MM.1S (cell line): ENCODE measurements at regions not wholly inside any gene's neighbourhood (a gene's known extent, or its start where the extent isn't known, plus 50 kb on each side); places are given as distances from the start of the nearest gene placed in this dataset.

Experiments used
- DNase-seq: peaks from one replicate; pipeline ENCODE4 v3.0.0-alpha.2; 2015
- H2AFZ ChIP-seq: fragments of 300-600 bp; sonication (generic); 2 replicates; pipeline ENCODE4 v1.6.0; 2016; ENCODE audit warnings: antibody characterized with exemption, low read length
- H3F3A ChIP-seq: fragments of 300-600 bp; sonication (generic); 2 replicates; pipeline ENCODE4 v1.6.1; 2016; ENCODE audit warnings: mild to moderate bottlenecking, antibody characterized with exemption, low read length, moderate library complexity, mixed read lengths; ENCODE audit not compliant: insufficient read depth
- H3K27ac ChIP-seq: fragments of 300-600 bp; sonication (generic); 2 replicates; pipeline ENCODE4 v1.5.1; 2016; ENCODE audit warnings: mild to moderate bottlenecking, low read length
- H3K27me3 ChIP-seq: fragments of 300-600 bp; sonication (generic); replicated peaks from 2 replicates; pipeline ENCODE4 v1.6.0; 2016; ENCODE audit warnings: low read length; ENCODE audit not compliant: insufficient read depth
- H3K36me3 ChIP-seq: fragments of 300-600 bp; sonication (generic); replicated peaks from 2 replicates; pipeline ENCODE4 v1.6.1; 2016; ENCODE audit warnings: mild to moderate bottlenecking, low read length, mixed read lengths; ENCODE audit not compliant: insufficient read depth
- H3K4me1 ChIP-seq: fragments of 300-600 bp; sonication (generic); 2 replicates; pipeline ENCODE4 v1.6.1; 2016; ENCODE audit warnings: low read length, mixed read lengths
- H3K4me2 ChIP-seq: fragments of 300-600 bp; sonication (generic); 2 replicates; pipeline ENCODE4 v1.6.0; 2016; ENCODE audit warnings: low read depth, low read length
- H3K4me3 ChIP-seq: fragments of 300-600 bp; sonication (generic); 2 replicates; pipeline ENCODE4 v1.5.1; 2016; ENCODE audit warnings: low read length, mixed read lengths
- H3K79me2 ChIP-seq: fragments of 300-600 bp; sonication (generic); 2 replicates; pipeline ENCODE4 v1.6.1; 2016; ENCODE audit warnings: mixed run types, low read length, mixed read lengths
- H3K9ac ChIP-seq: fragments of 300-600 bp; sonication (generic); 2 replicates; pipeline ENCODE4 v1.6.1; 2016; ENCODE audit warnings: low read length, mixed read lengths
- H3K9me2 ChIP-seq: fragments of 300-600 bp; sonication (generic); replicated peaks from 2 replicates; pipeline ENCODE4 v1.6.1; 2016; ENCODE audit warnings: mild to moderate bottlenecking, low read length, mixed read lengths; ENCODE audit not compliant: insufficient read depth
- H3K9me3 ChIP-seq: fragments of 300-600 bp; sonication (generic); replicated peaks from 2 replicates; pipeline ENCODE4 v1.6.1; 2016; ENCODE audit warnings: mild to moderate bottlenecking, low read length, mixed read lengths; ENCODE audit not compliant: insufficient read depth
- H4K20me1 ChIP-seq: fragments of 300-600 bp; sonication (generic); 2 replicates; pipeline ENCODE4 v1.6.1; 2016; ENCODE audit warnings: mild to moderate bottlenecking, low read length, moderate library complexity, mixed read lengths; ENCODE audit not compliant: insufficient read depth
- CTCF ChIP-seq: fragments of 300-600 bp; sonication (generic); IDR thresholded peaks from 2 replicates; pipeline ENCODE4 v1.5.1; 2016; ENCODE audit warnings: antibody characterized with exemption, low read length, mixed read lengths
- EZH2 ChIP-seq: fragments of 300-600 bp; sonication (generic); optimal IDR thresholded peaks from 2 replicates; pipeline ENCODE3; 2017; ENCODE audit warnings: low read depth, mild to moderate bottlenecking, antibody characterized with exemption, low read length, mixed read lengths
- EZH2phosphoT487 ChIP-seq: fragments of 300-600 bp; sonication (generic); IDR thresholded peaks from 2 replicates; pipeline ENCODE4 v1.6.1; 2018; ENCODE audit warnings: antibody characterized with exemption, low read length

DNA sequence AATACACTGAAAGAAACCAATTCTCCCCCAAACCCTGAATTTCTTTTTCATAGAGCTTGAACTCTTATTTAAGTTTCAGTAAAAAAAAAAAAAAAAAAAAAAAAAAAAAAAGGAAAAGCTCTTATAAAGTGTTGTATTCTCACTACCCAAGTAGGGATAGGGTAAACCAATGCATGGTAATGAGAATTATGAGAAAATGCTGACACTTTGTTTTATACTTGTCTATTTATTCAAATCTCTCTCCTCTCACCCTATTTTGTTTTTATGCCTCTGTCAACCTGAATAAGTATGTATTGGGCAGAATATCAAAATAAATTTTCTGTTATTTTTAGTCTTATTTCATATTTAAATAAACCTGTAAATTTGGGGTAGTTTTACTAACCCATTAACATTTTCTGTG lies 181.9 kb downstream of the GJA1 start:
- no peaks in the 10 kb centered on the region for H3K27me3 ChIP-seq
- no peaks in the 10 kb centered on the region for H3K4me1 ChIP-seq
- H3K9me2 ChIP-seq = no peaks in the 10 kb centered on the region
- H2AFZ ChIP-seq = no peak overlapping the region
- H3K9me3 ChIP-seq = no peaks in the 10 kb centered on the region
- H3F3A ChIP-seq = no peaks in the 10 kb centered on the region
- no peak overlapping the region for H3K9ac ChIP-seq
- H3K4me3 ChIP-seq = no peak overlapping the region
- H3K27ac ChIP-seq = no peak overlapping the region
- DNase-seq = no peak
- H4K20me1 ChIP-seq = no peaks in the 10 kb centered on the region
- no peak overlapping the region for H3K4me2 ChIP-seq
- no peaks in the 10 kb centered on the region for H3K79me2 ChIP-seq
- no peak for TF ChIP-seq CTCF
- no peak for TF ChIP-seq EZH2phosphoT487
- no peak for TF ChIP-seq EZH2
- no peaks in the 10 kb centered on the region for H3K36me3 ChIP-seq

DNA sequence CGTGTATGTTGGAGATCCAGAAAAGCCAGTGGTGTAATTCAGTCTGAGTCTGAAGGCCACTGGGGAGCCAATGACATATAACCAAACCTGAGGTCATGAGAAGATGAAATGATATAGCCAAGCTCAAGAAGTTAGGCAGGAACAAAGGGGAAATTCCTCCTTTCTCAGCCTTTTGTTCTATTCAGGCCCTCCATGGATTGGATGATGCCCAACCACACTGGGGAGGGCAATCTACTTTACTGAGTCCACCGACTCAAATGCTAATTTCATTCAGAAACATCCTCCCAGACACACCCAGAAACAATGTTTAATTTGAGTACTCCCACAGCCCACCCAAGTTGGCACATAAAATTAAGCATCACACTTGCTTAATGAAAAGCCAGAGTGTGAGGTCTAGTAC lies 183.6 kb downstream of the GJA1 start:
- Histone ChIP-seq H3K27ac (no peak overlapping the region), H3F3A (no peaks in the 10 kb centered on the region), H3K36me3 (no peaks in the 10 kb centered on the region), H3K9me3 (no peaks in the 10 kb centered on the region), H3K4me1 (no peaks in the 10 kb centered on the region), H3K4me3 (no peak overlapping the region), H2AFZ (no peak overlapping the region), H3K9me2 (no peaks in the 10 kb centered on the region), H3K79me2 (no peaks in the 10 kb centered on the region), H4K20me1 (no peaks in the 10 kb centered on the region), H3K27me3 (no peaks in the 10 kb centered on the region), H3K4me2 (no peak overlapping the region), H3K9ac (no peak overlapping the region)
- DNase-seq = no peak
- TF ChIP-seq CTCF (no peak), EZH2phosphoT487 (no peak), EZH2 (no peak)

- Histone ChIP-seq H3K9me2 (no peaks in the 10 kb centered on the region), H3K9ac (no peak overlapping the region), H3K79me2 (no peaks in the 10 kb centered on the region), H2AFZ (no peak overlapping the region), H4K20me1 (no peaks in the 10 kb centered on the region), H3K4me1 (no peaks in the 10 kb centered on the region), H3K36me3 (no peaks in the 10 kb centered on the region), H3K4me3 (no peak overlapping the region), H3K27me3 (no peaks in the 10 kb centered on the region), H3K4me2 (no peak overlapping the region), H3K27ac (no peak overlapping the region), H3F3A (no peaks in the 10 kb centered on the region), H3K9me3 (no peaks in the 10 kb centered on the region)
- TF ChIP-seq CTCF (no peak), EZH2phosphoT487 (no peak), EZH2 (no peak)
- no peak for DNase-seq
Observed at GRCh38 chr6:121619987-121620740, 184.7 kb downstream of the GJA1 start.
